ENCODE measurements at regions not wholly inside any gene's neighbourhood (a gene's known extent, or its start where the extent isn't known, plus 50 kb on each side); places are given as distances from the start of the nearest gene placed in this dataset.
"Not testable (repeated sequence)": the region's sequence is repeated elsewhere in the genome, so short reads cannot be mapped to it uniquely, and the experiment has no call there.

GRCh38 chr7:108943048-108943447 lies 373.4 kb downstream of the DNAJB9 start:
- in situ Hi-C loops (cut with HindIII; ENCODE audit: low sequenced_read_pairs), result not testable (repeated sequence)

- in situ Hi-C loops (cut with HindIII; ENCODE audit: low sequenced_read_pairs), result no loop called here
These were observed 377.9 kb downstream of the DNAJB9 start for GRCh38 chr7:108947526-108947925.

- in situ Hi-C loops (cut with HindIII; ENCODE audit: low sequenced_read_pairs), result no loop called here
These were observed 402.3 kb downstream of the DNAJB9 start for GRCh38 chr7:108972004-108972403.

GRCh38 chr7:108973075-108973474 lies 403.4 kb downstream of the DNAJB9 start:
- in situ Hi-C loops (cut with HindIII; ENCODE audit: low sequenced_read_pairs), result no loop called here

DNA sequence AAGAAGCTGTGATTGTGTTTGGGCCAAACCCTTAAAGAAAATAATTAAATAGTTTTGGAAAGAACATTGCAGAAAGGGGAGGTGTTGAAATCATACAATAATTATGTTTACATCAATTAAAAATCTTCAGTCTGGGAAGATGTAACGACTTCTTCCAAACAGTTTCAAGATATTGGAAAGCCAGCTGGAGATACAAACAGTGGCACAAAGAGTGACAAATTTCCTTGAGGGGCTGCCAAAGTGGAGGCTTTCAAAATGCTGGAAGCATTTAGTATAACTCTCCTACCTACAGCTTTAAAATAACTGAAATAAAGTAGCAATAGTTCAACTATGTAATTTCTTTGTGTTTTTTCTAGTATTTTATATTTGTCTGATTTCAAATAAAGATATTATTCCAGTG lies 405.0 kb downstream of the DNAJB9 start:
- in situ Hi-C loops (cut with HindIII; ENCODE audit: low sequenced_read_pairs), result no loop called here

- in situ Hi-C loops (cut with HindIII; ENCODE audit: low sequenced_read_pairs), result no loop called here
These were observed 415.4 kb downstream of the DNAJB9 start for GRCh38 chr7:108985037-108985436.

GRCh38 chr7:108989319-108989718 lies 419.6 kb downstream of the DNAJB9 start:
- in situ Hi-C loops (cut with HindIII; ENCODE audit: low sequenced_read_pairs), result no loop called here

- in situ Hi-C loops (cut with HindIII; ENCODE audit: low sequenced_read_pairs), result no loop called here
These were observed 427.8 kb downstream of the DNAJB9 start for GRCh38 chr7:108997480-108997879.

GRCh38 chr7:109003742-109004141 lies 434.1 kb downstream of the DNAJB9 start:
- in situ Hi-C loops (cut with HindIII; ENCODE audit: low sequenced_read_pairs), result no loop called here

- in situ Hi-C loops (cut with HindIII; ENCODE audit: low sequenced_read_pairs), result no loop called here
These were observed 440.0 kb downstream of the DNAJB9 start for GRCh38 chr7:109009636-109010035.

GRCh38 chr7:109020251-109020650 lies 450.6 kb downstream of the DNAJB9 start:
- in situ Hi-C loops (cut with HindIII; ENCODE audit: low sequenced_read_pairs), result no loop called here

DNA sequence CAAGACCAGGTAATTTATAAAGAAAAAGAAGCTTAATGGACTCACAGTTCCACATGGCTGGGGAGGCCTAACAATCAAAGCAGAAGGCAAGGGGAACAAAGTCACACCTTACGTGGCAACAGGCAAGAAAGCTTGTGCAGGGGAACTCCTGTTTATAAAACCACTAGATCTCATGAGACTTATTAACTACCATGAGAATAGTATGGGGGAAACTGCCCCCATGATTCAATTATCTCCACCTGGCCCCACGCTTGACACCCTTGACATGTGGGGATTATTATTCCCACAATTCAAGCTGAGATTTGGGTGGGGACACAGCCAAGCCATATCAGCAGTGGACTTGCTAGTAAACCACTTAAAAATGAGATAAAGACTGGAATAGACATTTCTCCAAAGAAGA lies 451.7 kb downstream of the DNAJB9 start:
- in situ Hi-C loops (cut with HindIII; ENCODE audit: low sequenced_read_pairs), result no loop called here

DNA sequence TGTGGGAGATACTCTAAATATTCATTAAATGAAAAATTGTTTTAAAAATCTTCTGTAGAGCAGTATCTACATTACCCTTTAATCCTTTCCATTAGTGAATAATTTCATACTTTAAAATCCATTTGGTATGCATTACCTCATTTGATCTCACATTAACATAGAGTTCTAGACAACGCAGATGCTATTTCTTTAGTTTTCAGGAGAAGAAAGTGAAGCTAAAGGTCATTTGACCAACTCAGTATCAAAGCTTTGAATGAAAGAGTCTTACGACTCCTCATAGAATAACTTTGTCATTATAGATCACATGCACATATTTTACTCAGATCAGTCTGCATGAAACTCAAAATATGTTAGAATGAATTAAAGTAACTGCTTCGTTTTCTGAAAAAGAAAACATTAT lies 460.2 kb downstream of the DNAJB9 start:
- in situ Hi-C loops (cut with HindIII; ENCODE audit: low sequenced_read_pairs), result no loop called here

GRCh38 chr7:109044691-109045090 lies 475.0 kb downstream of the DNAJB9 start:
- in situ Hi-C loops (cut with HindIII; ENCODE audit: low sequenced_read_pairs), result no loop called here

DNA sequence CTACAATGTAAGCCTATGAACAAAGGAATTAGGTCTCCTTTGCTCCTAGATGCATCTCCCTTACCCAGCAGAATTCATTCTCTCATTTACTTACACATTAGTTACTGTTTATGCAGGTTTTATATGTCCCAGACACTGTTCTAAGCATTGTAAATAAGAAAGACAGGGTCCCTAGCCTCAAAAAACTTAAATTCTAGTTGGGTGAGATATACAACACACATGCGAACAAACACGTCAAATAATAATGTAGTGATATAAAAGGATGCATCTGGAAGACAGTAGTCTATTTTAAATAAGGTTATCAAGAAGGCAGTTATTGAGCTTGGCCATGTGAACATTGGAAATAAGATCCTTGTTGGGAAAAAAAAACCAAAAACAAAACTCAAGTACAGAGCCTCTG lies 479.7 kb downstream of the DNAJB9 start:
- in situ Hi-C loops (cut with HindIII; ENCODE audit: low sequenced_read_pairs), result no loop called here

- in situ Hi-C loops (cut with HindIII; ENCODE audit: low sequenced_read_pairs), result no loop called here
These were observed 489.4 kb downstream of the DNAJB9 start for GRCh38 chr7:109059089-109059488.

- in situ Hi-C loops (cut with HindIII; ENCODE audit: low sequenced_read_pairs), result no loop called here
These were observed 493.1 kb downstream of the DNAJB9 start for GRCh38 chr7:109062798-109063197.

DNA sequence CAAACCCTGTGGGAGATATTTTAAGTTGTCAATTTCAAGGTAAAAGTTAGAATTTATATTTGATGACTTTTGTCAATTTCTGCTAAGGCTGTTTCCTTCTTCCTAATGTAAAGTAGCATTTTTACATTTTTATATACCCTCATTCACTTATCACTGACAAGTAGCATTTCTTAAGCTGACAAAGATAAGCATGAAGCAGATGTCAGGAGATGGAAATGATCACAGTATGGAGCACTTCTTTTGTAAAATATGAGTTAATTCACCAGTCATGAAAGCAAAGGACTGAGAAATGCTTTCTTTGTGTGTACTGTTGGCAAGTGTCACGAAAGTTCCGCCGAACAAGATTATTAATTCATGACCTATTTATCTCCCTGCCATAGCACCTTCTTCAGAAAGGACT lies 503.9 kb downstream of the DNAJB9 start:
- in situ Hi-C loops (cut with HindIII; ENCODE audit: low sequenced_read_pairs), result no loop called here

DNA sequence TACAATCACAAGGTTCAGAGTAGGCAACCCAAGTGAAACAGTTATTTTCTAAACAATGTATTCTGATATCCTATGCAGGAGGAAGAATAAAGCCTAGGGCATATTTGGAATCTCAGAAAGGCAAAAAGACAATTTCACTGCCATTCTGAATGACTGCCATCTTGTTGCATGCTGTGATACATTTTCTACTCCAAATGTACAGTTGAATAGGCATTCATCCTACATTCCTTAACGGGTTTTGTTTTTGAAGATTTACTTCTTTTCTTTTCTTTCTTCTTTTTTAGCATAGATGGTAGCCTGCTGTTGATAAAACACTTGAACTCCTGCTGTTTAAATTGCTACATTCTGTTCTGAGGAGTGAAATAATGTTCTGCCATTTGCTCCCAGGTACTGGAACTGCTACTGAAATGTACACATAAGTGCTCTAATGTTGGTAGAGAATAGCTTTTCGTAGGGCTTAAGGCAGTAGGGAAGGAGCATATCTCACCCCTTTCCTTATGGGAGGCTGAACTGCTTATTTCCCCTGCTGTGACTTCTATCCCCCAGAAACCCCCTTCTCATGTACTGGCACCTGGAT lies 506.8 kb downstream of the DNAJB9 start:
- in situ Hi-C loops (cut with HindIII; ENCODE audit: low sequenced_read_pairs), result no loop called here

GRCh38 chr7:109091042-109091441 lies 521.4 kb downstream of the DNAJB9 start:
- in situ Hi-C loops (cut with HindIII; ENCODE audit: low sequenced_read_pairs), result no loop called here

DNA sequence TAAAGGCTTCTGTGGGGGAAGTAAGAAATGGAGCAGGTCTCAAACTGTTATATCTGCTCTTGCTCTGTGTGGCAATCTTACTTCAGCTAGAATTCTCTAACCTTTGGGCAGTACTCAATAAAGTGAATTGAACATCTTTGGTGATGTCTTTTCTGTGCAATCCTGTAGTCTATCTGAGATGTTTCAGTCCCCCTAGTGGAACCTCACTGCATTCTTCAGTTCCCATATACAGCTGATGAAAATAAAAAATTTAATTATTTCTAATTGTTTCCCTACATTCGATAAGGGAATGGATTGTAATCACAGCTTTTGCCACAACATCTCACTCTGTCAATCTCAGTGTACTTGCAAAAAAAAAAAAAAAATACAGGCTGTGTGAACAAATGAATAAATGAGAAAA lies 522.6 kb downstream of the DNAJB9 start:
- in situ Hi-C loops (cut with HindIII; ENCODE audit: low sequenced_read_pairs), result no loop called here

DNA sequence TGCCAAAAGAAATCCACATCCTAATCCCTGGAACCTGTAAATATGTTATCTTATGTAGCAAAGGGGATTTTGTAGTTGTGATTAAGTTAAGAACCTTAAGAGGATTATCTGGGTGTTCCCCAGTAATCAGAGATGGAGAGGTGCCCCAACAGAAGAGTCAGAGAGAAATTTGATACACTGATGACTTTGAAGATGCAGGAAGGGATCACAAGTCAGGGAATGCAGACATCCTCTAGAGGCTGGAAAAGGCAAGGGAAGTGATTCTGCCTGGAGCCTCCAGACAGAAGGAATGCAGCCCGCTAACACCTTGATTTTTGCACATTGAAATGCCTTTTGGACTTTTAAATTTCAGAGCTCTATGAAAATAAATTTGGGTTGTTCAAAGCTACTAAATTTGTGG lies 531.7 kb downstream of the DNAJB9 start:
- in situ Hi-C loops (cut with HindIII; ENCODE audit: low sequenced_read_pairs), result no loop called here

GRCh38 chr7:109109558-109109957 lies 539.9 kb downstream of the DNAJB9 start:
- in situ Hi-C loops (cut with HindIII; ENCODE audit: low sequenced_read_pairs), result no loop called here

Data from endothelial cell of hepatic sinusoid (primary cell).